ENCODE measurements at regions not wholly inside any gene's neighbourhood (a gene's known extent, or its start where the extent isn't known, plus 50 kb on each side); places are given as distances from the start of the nearest gene placed in this dataset.

DNA sequence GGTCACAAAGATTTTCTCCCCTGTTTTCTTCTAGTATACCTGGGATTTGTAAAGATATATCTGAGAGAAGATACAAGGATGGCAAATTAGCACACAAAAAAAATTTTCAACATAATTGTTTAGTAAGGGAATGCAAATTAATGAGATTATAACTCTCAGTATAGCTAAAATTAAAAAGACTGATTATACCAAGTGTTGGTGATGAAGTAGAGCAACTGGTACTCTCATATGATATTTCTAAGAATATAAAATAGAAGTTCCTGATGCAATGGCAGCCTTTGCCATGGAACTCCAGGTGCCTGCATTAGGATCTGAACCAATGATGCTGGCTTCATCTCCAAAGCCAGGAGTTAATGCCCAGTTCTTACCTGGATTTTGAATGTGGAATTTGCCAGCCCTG is 51.4 kb upstream of the KIAA1217 start:
- TF ChIP-seq FOXP2 (optimal IDR thresholded peaks at IDR 0.05; ENCODE audit: borderline replicate concordance, extremely low read depth, extremely low read length, insufficient read depth) (no peak), TAF1 (IDR thresholded peaks at IDR 0.05; ENCODE audit: borderline replicate concordance, insufficient read depth, low read length) (no peak), SIN3A (IDR thresholded peaks at IDR 0.05; ENCODE audit: borderline replicate concordance, insufficient read depth, low read length) (no peak), POLR2AphosphoS5 (IDR thresholded peaks at IDR 0.05; ENCODE audit: low read depth, low read length) (no peak)
- TF ChIP-seq, protein P1, sequence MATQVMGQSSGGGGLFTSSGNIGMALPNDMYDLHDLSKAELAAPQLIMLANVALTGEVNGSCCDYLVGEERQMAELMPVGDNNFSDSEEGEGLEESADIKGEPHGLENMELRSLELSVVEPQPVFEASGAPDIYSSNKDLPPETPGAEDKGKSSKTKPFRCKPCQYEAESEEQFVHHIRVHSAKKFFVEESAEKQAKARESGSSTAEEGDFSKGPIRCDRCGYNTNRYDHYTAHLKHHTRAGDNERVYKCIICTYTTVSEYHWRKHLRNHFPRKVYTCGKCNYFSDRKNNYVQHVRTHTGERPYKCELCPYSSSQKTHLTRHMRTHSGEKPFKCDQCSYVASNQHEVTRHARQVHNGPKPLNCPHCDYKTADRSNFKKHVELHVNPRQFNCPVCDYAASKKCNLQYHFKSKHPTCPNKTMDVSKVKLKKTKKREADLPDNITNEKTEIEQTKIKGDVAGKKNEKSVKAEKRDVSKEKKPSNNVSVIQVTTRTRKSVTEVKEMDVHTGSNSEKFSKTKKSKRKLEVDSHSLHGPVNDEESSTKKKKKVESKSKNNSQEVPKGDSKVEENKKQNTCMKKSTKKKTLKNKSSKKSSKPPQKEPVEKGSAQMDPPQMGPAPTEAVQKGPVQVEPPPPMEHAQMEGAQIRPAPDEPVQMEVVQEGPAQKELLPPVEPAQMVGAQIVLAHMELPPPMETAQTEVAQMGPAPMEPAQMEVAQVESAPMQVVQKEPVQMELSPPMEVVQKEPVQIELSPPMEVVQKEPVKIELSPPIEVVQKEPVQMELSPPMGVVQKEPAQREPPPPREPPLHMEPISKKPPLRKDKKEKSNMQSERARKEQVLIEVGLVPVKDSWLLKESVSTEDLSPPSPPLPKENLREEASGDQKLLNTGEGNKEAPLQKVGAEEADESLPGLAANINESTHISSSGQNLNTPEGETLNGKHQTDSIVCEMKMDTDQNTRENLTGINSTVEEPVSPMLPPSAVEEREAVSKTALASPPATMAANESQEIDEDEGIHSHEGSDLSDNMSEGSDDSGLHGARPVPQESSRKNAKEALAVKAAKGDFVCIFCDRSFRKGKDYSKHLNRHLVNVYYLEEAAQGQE (IDR thresholded peaks at IDR 0.05; ENCODE audit: insufficient read depth in 1 of 2, low read depth in 2 of 2, low read length in 2 of 2) = no peak
